HCT116 (cell line): ENCODE measurements at regions not wholly inside any gene's neighbourhood (a gene's known extent, or its start where the extent isn't known, plus 50 kb on each side); places are given as distances from the start of the nearest gene placed in this dataset.

Experiments
- CTCF ChIP-seq, 3 experiments: fragments of 200-600 bp in 1 of 3; sonication (generic) in 1 of 3; IDR thresholded peaks in 2 of 3; conservative IDR thresholded peaks in 1 of 3; 2 replicates each; pipeline ENCODE4 v1.5.1; 2012 to 2017; ENCODE audit warnings: low read depth in 2 of 3, low read length in 2 of 3, antibody characterized with exemption in 1 of 3, borderline replicate concordance in 1 of 3, control low read depth in 1 of 3, mild to moderate bottlenecking in 1 of 3, mixed read lengths in 1 of 3, mixed run types in 1 of 3, moderate library complexity in 1 of 3; ENCODE audit not compliant: insufficient read depth in 1 of 3
- EGR1 ChIP-seq: IDR thresholded peaks from 2 replicates; pipeline ENCODE4 v1.6.1; 2012; ENCODE audit warnings: low read depth
- SIN3A ChIP-seq: IDR thresholded peaks from 2 replicates; pipeline ENCODE4 v1.6.1; 2012; ENCODE audit warnings: low read depth
- ZBTB33 ChIP-seq: IDR thresholded peaks from 2 replicates; pipeline ENCODE4 v1.6.1; 2011; ENCODE audit warnings: mild to moderate bottlenecking, low read length, moderate library complexity; ENCODE audit not compliant: insufficient replicate concordance; ENCODE audit errors: extremely low read depth
- ZFX ChIP-seq: fragments of 450-650 bp; IDR thresholded peaks from 2 replicates; pipeline ENCODE4 v1.6.1; 2017

- TF ChIP-seq ZFX (no peak), EGR1 (no peak), CTCF (IDR thresholded peaks at IDR 0.05 in 2 of 3, conservative IDR thresholded peaks at IDR 0.05 in 1 of 3; ENCODE audit: borderline replicate concordance in 1 of 3, insufficient read depth in 1 of 3, low read depth in 2 of 3, low read length in 2 of 3) (no peak), SIN3A (no peak), ZBTB33 (no peak)
These were observed 112.3 kb upstream of the PRMT8 start for GRCh38 chr12:3378655-3379054.
